H1 (cell line): ENCODE measurements at regions not wholly inside any gene's neighbourhood (a gene's known extent, or its start where the extent isn't known, plus 50 kb on each side); places are given as distances from the start of the nearest gene placed in this dataset.

Experiments used
- CTCF ChIA-PET: fragments of 300-600 bp; sonication (Branson Sonifier 250); formaldehyde crosslinking; loops from one replicate; lab custom pipeline; 2021; ENCODE audit not compliant: partially characterized antibody; lab: Charles Lee
- POLR2A ChIA-PET: fragments of 300-600 bp; sonication (Branson Sonifier 250); formaldehyde crosslinking; loops from one replicate; lab custom pipeline; 2021; ENCODE audit warnings: inconsistent platforms; ENCODE audit not compliant: partially characterized antibody; lab: Charles Lee
- DNase-seq, 2 experiments: peaks; one replicate each; pipeline versions ENCODE4 v3.0.0 to v3.0.0-alpha.2; 2010 to 2022; ENCODE audit warnings: low spot score in 2 of 2, low read depth in 1 of 2, mixed read lengths in 1 of 2
- FAIRE-seq: peaks from 2 replicates; lab custom pipeline; 2011; peaks lifted over from hg19 to GRCh38; lab: Jason Lieb, UNC
- H2AFZ ChIP-seq: 2 replicates; pipeline ENCODE4 v1.8.1; 2012; ENCODE audit warnings: low read length, inconsistent platforms
- H2AK5ac ChIP-seq: 2 replicates; pipeline ENCODE4 v1.6.1; 2013; ENCODE audit warnings: low read depth, low read length
- H2BK120ac ChIP-seq: replicated peaks from 2 replicates; pipeline ENCODE3; 2013; ENCODE audit warnings: low read depth, low read length, inconsistent platforms
- H2BK12ac ChIP-seq: 2 replicates; pipeline ENCODE4 v1.6.1; 2013; ENCODE audit warnings: low read depth, low read length
- H2BK15ac ChIP-seq: 2 replicates; pipeline ENCODE4 v1.6.1; 2013; ENCODE audit warnings: low read length
- H2BK20ac ChIP-seq: 2 replicates; pipeline ENCODE4 v1.6.1; 2013; ENCODE audit warnings: low read length
- H2BK5ac ChIP-seq: 2 replicates; pipeline ENCODE4 v1.6.1; 2013; ENCODE audit warnings: low read depth, low read length
- H3K14ac ChIP-seq: 2 replicates; pipeline ENCODE4 v1.6.1; 2013; ENCODE audit warnings: inconsistent platforms; ENCODE audit not compliant: insufficient read length
- H3K18ac ChIP-seq: 2 replicates; pipeline ENCODE4 v1.6.1; 2013; ENCODE audit warnings: low read length; ENCODE audit errors: extremely low read depth
- H3K23ac ChIP-seq: 2 replicates; pipeline ENCODE4 v1.6.1; 2013; ENCODE audit warnings: inconsistent platforms; ENCODE audit not compliant: insufficient read length
- H3K23me2 ChIP-seq: 2 replicates; pipeline ENCODE4 v1.6.1; 2013; ENCODE audit warnings: low read depth, low read length
- H3K27ac ChIP-seq: 2 replicates; pipeline ENCODE4 v1.6.1; 2011; ENCODE audit warnings: low read depth, low read length, inconsistent platforms
- H3K27me3 ChIP-seq, 4 experiments: replicated peaks in 1 of 4; 1 replicate in 1 of 4; 2 replicates in 3 of 4; pipeline versions ENCODE4 v1.6.1 to v1.8.1; 2011 to 2013; ENCODE audit warnings: low read length in 3 of 4, mild to moderate bottlenecking in 3 of 4, inconsistent platforms in 2 of 4, mixed read lengths in 2 of 4, moderate library complexity in 1 of 4; ENCODE audit not compliant: control insufficient read depth in 3 of 4, insufficient read depth in 3 of 4; ENCODE audit errors: extremely low read depth in 1 of 4
- H3K36me3 ChIP-seq, 4 experiments: 2 replicates each; pipeline versions ENCODE4 v1.6.1 to v1.8.1; 2011 to 2013; ENCODE audit warnings: mild to moderate bottlenecking in 4 of 4, low read length in 3 of 4, moderate library complexity in 2 of 4, control low read depth in 1 of 4, inconsistent platforms in 1 of 4; ENCODE audit not compliant: insufficient read depth in 4 of 4, control insufficient read depth in 2 of 4
- H3K4ac ChIP-seq: replicated peaks from 2 replicates; pipeline ENCODE3; 2013; ENCODE audit warnings: low read length, low read depth, mixed read lengths, inconsistent platforms; ENCODE audit not compliant: insufficient read length
- H3K4me1 ChIP-seq, 4 experiments: replicated peaks in 1 of 4; 1 replicate in 1 of 4; 2 replicates in 3 of 4; pipeline versions ENCODE4 v1.6.1 to v1.8.1; 2011 to 2013; ENCODE audit warnings: low read length in 3 of 4, inconsistent platforms in 2 of 4, mixed read lengths in 1 of 4; ENCODE audit not compliant: insufficient read depth in 4 of 4, control insufficient read depth in 3 of 4
- H3K4me2 ChIP-seq, 2 experiments: 2 replicates each; pipeline versions ENCODE4 v1.6.1 to v1.8.1; 2011 to 2013; ENCODE audit warnings: low read depth in 2 of 2, low read length in 2 of 2, control low read depth in 1 of 2, inconsistent platforms in 1 of 2, mild to moderate bottlenecking in 1 of 2; ENCODE audit not compliant: insufficient read depth in 1 of 2
- H3K4me3 ChIP-seq, 4 experiments: fragments of 200-600, 300-600 bp in 1 of 4; sonication (generic), shearing (Covaris generic), sonication (Bioruptor Twin) in 1 of 4; 2 replicates each; pipeline versions ENCODE4 v1.5.1 to v1.8.1; 2011 to 2016; ENCODE audit warnings: low read length in 4 of 4, low read depth in 3 of 4, control low read depth in 2 of 4, inconsistent platforms in 2 of 4, mild to moderate bottlenecking in 2 of 4, mixed read lengths in 1 of 4, moderate library complexity in 1 of 4; ENCODE audit not compliant: insufficient read depth in 2 of 4; ENCODE audit errors: extremely low read depth in 1 of 4
- H3K56ac ChIP-seq: replicated peaks from 2 replicates; pipeline ENCODE3; 2013; ENCODE audit warnings: low read depth, mild to moderate bottlenecking, mixed read lengths, low read length, inconsistent platforms; ENCODE audit not compliant: insufficient read length
- H3K79me1 ChIP-seq: 2 replicates; pipeline ENCODE4 v1.6.1; 2013; ENCODE audit warnings: low read depth, low read length, control low read depth
- H3K79me2 ChIP-seq, 2 experiments: 2 replicates each; pipeline versions ENCODE4 v1.6.1 to v1.8.1; 2012 to 2013; ENCODE audit warnings: low read length in 2 of 2, mild to moderate bottlenecking in 2 of 2, inconsistent platforms in 1 of 2; ENCODE audit not compliant: insufficient read depth in 2 of 2, control insufficient read depth in 1 of 2
- H3K9ac ChIP-seq, 4 experiments: replicated peaks in 1 of 4; 1 replicate in 1 of 4; 2 replicates in 3 of 4; pipeline versions ENCODE4 v1.6.1 to v1.8.1; 2011 to 2013; ENCODE audit warnings: low read depth in 3 of 4, low read length in 3 of 4, control low read depth in 2 of 4, mild to moderate bottlenecking in 2 of 4, moderate library complexity in 2 of 4, inconsistent platforms in 1 of 4; ENCODE audit errors: extremely low read depth in 1 of 4
- H3K9me3 ChIP-seq, 2 experiments: 2 replicates each; pipeline versions ENCODE4 v1.6.1 to v1.8.1; 2012 to 2013; ENCODE audit warnings: mild to moderate bottlenecking in 2 of 2, moderate library complexity in 2 of 2, control low read depth in 1 of 2, inconsistent platforms in 1 of 2, low read depth in 1 of 2, low read length in 1 of 2, mixed read lengths in 1 of 2; ENCODE audit not compliant: insufficient read depth in 2 of 2
- H4K20me1 ChIP-seq, 2 experiments: replicated peaks in 1 of 2; 2 replicates each; pipeline versions ENCODE3 to v1.8.1; 2011 to 2013; ENCODE audit warnings: inconsistent platforms in 2 of 2, low read length in 2 of 2, mild to moderate bottlenecking in 1 of 2; ENCODE audit not compliant: insufficient read depth in 2 of 2, control insufficient read depth in 1 of 2
- H4K5ac ChIP-seq: 2 replicates; pipeline ENCODE4 v1.6.1; 2013; ENCODE audit warnings: low read length, low read depth, mixed read lengths, inconsistent platforms; ENCODE audit not compliant: insufficient read length
- H4K8ac ChIP-seq: 2 replicates; pipeline ENCODE4 v1.8.0; 2013; ENCODE audit warnings: mild to moderate bottlenecking, moderate library complexity, low read length, inconsistent platforms; ENCODE audit not compliant: insufficient read depth; ENCODE audit errors: extremely low read depth
- H4K91ac ChIP-seq: replicated peaks from 2 replicates; pipeline ENCODE3; 2013; ENCODE audit warnings: low read length, mixed read lengths, inconsistent platforms; ENCODE audit not compliant: insufficient read length
- SP2 ChIP-seq: IDR thresholded peaks from 2 replicates; pipeline ENCODE4 v1.6.1; 2012; ENCODE audit warnings: mild to moderate bottlenecking, low read length, inconsistent platforms
- TBP ChIP-seq: IDR thresholded peaks from 2 replicates; pipeline ENCODE4 v1.6.1; 2011; ENCODE audit warnings: low read depth, low read length, improper control_type of control experiment
- TEAD4 ChIP-seq: IDR thresholded peaks from 2 replicates; pipeline ENCODE4 v1.6.1; 2012; ENCODE audit warnings: low read depth, low read length, inconsistent platforms, mixed read lengths
- WGBS, 2 experiments: shearing (Covaris generic) in 1 of 2; methylation state at CpG; one replicate each; pipeline versions ENCODE4 v1.1.6 to v1.1.7; 2013 to 2015; ENCODE audit warnings: low lambda C conversion rate in 2 of 2, mixed read lengths in 2 of 2, inconsistent platforms in 1 of 2, low coverage in 1 of 2, missing lambda C conversion rate in 1 of 2; ENCODE audit not compliant: insufficient replicate concordance in 2 of 2, insufficient coverage in 1 of 2, insufficient read length in 1 of 2; ENCODE audit errors: extremely low coverage in 1 of 2, missing lambda C conversion rate in 1 of 2; 5-methylcytosine and 5-hydroxymethylcytosine counted together

- Histone ChIP-seq H2BK120ac (no peak overlapping the region), H2AFZ (no peak overlapping the region), H4K91ac (no peak overlapping the region), H3K4me2 (no peak overlapping the region), H3K9ac (no peak overlapping the region), H3K56ac (no peak overlapping the region), H2BK15ac (no peak overlapping the region), H2BK20ac (no peak overlapping the region), H3K4me1 (peaks cover 0 to 4% (median 3%) of the 10 kb centered on the region in 4 experiments; a peak in 2 of 7 replicates), H3K36me3 (no peaks in the 10 kb centered on the region), H3K23me2 (no peaks in the 10 kb centered on the region; the same call in 1 of the 2 replicates), H2BK5ac (no peak overlapping the region), H3K4me3 (no peak overlapping the region), H4K20me1 (no peaks in the 10 kb centered on the region), H4K8ac (no peak overlapping the region), H2BK12ac (no peak overlapping the region), H3K14ac (no peak overlapping the region), H3K79me1 (no peaks in the 10 kb centered on the region), H3K79me2 (no peaks in the 10 kb centered on the region), H3K27ac (no peak overlapping the region)
- DNase-seq (no peak), FAIRE-seq (no peak)
- CTCF ChIA-PET, result interaction anchor here (1.0 to 2.8 kb wide), 2 partner anchors 28 to 50 kb away, joined by 3 to 9 read pairs; no protein-coding TSS in a partner anchor
- WGBS, 2 experiments, result 81% methylated on average over 6 of the region's 6 CpGs; no CpG with 5 or more reads in 1 of the 2 experiments
- POLR2A ChIA-PET, result no interaction called here
- no peak for TF ChIP-seq SP2
- TF ChIP-seq TBP, result no peak
- no peak for TF ChIP-seq TEAD4
- TF ChIP-seq, all 59 proteins: peak for 0
- H4K5ac ChIP-seq, result no peak overlapping the region
- H3K18ac ChIP-seq, result no peak overlapping the region
- no peaks in the 10 kb centered on the region for H3K9me3 ChIP-seq
- peaks cover 0 to 5% (median 0%) of the 10 kb centered on the region in 4 experiments; a peak in 2 of 7 replicates for H3K27me3 ChIP-seq
- no peak overlapping the region for H3K4ac ChIP-seq
- no peak overlapping the region for H2AK5ac ChIP-seq
- H3K23ac ChIP-seq, result no peak overlapping the region
These were observed 209.1 kb downstream of the BUD13 start for GRCh38 chr11:116563712-116564047.
